ENCODE measurements at regions not wholly inside any gene's neighbourhood (a gene's known extent, or its start where the extent isn't known, plus 50 kb on each side); places are given as distances from the start of the nearest gene placed in this dataset.

DNA sequence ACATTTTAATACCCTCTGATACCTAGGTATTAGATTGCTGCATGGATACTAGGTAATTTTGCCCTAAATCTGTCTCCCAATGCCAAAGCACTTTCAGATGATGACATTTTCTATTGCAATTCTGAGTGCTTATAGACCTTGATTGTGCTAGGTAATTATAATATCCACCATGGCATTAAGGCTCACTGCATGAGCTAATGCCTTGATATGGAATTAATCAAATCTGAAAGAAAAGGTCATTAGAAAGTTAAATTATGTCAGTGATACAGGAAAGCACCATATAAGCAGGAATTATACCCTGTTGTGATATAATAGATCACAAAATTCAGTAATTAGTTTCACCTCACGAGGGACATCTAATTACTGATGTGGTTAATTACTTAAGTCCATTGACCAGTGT, 521.4 kb downstream of the DNAJB9 start:
- H3K4me3 Mint-ChIP-seq, result no peak overlapping the region
- DNase-seq (ENCODE audit: low read depth, low spot score), result no peak
- H3K27ac Mint-ChIP-seq (ENCODE audit: unreplicated experiment), result no peak overlapping the region
- no peaks in the 10 kb centered on the region for H3K4me1 Mint-ChIP-seq
- H3K27me3 Mint-ChIP-seq (ENCODE audit: low read depth), result no peaks in the 10 kb centered on the region
- H3K9me3 Mint-ChIP-seq, result peaks cover 7% of the 10 kb centered on the region
- TF ChIP-seq, protein P1, sequence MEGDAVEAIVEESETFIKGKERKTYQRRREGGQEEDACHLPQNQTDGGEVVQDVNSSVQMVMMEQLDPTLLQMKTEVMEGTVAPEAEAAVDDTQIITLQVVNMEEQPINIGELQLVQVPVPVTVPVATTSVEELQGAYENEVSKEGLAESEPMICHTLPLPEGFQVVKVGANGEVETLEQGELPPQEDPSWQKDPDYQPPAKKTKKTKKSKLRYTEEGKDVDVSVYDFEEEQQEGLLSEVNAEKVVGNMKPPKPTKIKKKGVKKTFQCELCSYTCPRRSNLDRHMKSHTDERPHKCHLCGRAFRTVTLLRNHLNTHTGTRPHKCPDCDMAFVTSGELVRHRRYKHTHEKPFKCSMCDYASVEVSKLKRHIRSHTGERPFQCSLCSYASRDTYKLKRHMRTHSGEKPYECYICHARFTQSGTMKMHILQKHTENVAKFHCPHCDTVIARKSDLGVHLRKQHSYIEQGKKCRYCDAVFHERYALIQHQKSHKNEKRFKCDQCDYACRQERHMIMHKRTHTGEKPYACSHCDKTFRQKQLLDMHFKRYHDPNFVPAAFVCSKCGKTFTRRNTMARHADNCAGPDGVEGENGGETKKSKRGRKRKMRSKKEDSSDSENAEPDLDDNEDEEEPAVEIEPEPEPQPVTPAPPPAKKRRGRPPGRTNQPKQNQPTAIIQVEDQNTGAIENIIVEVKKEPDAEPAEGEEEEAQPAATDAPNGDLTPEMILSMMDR (conservative IDR thresholded peaks at IDR 0.05), result no peak
- H3K36me3 Mint-ChIP-seq (ENCODE audit: low read depth), result no peaks in the 10 kb centered on the region

DNA sequence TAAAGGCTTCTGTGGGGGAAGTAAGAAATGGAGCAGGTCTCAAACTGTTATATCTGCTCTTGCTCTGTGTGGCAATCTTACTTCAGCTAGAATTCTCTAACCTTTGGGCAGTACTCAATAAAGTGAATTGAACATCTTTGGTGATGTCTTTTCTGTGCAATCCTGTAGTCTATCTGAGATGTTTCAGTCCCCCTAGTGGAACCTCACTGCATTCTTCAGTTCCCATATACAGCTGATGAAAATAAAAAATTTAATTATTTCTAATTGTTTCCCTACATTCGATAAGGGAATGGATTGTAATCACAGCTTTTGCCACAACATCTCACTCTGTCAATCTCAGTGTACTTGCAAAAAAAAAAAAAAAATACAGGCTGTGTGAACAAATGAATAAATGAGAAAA, 522.6 kb downstream of the DNAJB9 start:
- TF ChIP-seq, protein P1 (conservative IDR thresholded peaks at IDR 0.05), result peak; percentile 48
- Mint-ChIP-seq H3K36me3 (ENCODE audit: low read depth) (no peaks in the 10 kb centered on the region), H3K27me3 (ENCODE audit: low read depth) (no peaks in the 10 kb centered on the region), H3K4me1 (no peaks in the 10 kb centered on the region), H3K27ac (ENCODE audit: unreplicated experiment) (no peak overlapping the region), H3K9me3 (peaks cover 7% of the 10 kb centered on the region), H3K4me3 (no peak overlapping the region)
- DNase-seq (ENCODE audit: low read depth, low spot score), result no peak

DNA sequence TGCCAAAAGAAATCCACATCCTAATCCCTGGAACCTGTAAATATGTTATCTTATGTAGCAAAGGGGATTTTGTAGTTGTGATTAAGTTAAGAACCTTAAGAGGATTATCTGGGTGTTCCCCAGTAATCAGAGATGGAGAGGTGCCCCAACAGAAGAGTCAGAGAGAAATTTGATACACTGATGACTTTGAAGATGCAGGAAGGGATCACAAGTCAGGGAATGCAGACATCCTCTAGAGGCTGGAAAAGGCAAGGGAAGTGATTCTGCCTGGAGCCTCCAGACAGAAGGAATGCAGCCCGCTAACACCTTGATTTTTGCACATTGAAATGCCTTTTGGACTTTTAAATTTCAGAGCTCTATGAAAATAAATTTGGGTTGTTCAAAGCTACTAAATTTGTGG, 531.7 kb downstream of the DNAJB9 start:
- TF ChIP-seq, protein P1 (conservative IDR thresholded peaks at IDR 0.05), result no peak
- no peak overlapping the region for H3K4me3 Mint-ChIP-seq
- no peaks in the 10 kb centered on the region for H3K36me3 Mint-ChIP-seq (ENCODE audit: low read depth)
- no peak for DNase-seq (ENCODE audit: low read depth, low spot score)
- no peaks in the 10 kb centered on the region for H3K9me3 Mint-ChIP-seq
- no peak overlapping the region for H3K27ac Mint-ChIP-seq (ENCODE audit: unreplicated experiment)
- H3K27me3 Mint-ChIP-seq (ENCODE audit: low read depth), result no peaks in the 10 kb centered on the region
- H3K4me1 Mint-ChIP-seq, result no peaks in the 10 kb centered on the region

DNA sequence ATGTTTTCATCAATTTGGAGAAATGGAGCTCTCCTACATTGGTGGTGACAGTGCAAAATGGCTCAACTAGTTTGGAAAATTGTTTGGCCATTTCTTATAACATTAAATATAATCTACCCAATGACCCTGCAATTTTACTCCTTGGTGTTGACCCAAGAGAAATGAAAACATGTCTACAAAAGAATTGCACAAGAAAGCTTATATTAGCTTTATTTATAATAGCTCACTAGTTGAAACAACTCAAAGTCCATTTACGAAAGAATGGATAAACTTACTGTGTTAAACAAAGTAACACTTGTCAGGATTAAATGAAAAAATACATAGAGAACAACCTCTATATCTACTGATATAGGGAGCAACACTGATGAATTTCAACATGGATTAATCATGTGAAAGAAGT, 539.9 kb downstream of the DNAJB9 start:
- Mint-ChIP-seq H3K4me1 (no peaks in the 10 kb centered on the region), H3K9me3 (peaks cover 3% of the 10 kb centered on the region), H3K36me3 (ENCODE audit: low read depth) (no peaks in the 10 kb centered on the region), H3K27ac (ENCODE audit: unreplicated experiment) (no peak overlapping the region), H3K4me3 (no peak overlapping the region), H3K27me3 (ENCODE audit: low read depth) (no peaks in the 10 kb centered on the region)
- no peak for DNase-seq (ENCODE audit: low read depth, low spot score)
- TF ChIP-seq, protein P1 (conservative IDR thresholded peaks at IDR 0.05), result no peak

DNA sequence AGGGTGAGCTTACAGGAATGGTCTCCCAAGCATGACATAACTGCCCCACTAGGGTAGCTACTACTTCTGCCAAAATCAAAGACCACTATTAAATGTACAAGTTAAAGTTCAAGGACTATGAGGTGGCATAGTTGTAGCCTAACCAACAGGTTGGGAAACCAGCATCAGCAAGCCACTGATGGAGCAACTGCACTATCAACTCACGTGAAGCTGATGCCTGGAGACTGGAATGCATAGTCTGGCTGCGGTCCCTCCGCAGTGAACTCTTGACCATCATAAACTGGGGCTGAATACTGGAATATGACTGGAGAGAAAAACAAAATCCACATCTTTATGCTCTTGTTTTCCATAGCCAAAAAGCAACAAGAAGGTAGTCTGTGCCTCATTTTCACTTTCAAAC, 541.4 kb downstream of the DNAJB9 start:
- Mint-ChIP-seq H3K4me1 (no peaks in the 10 kb centered on the region), H3K27ac (ENCODE audit: unreplicated experiment) (peak overlapping the region; percentile 62), H3K9me3 (peaks cover 3% of the 10 kb centered on the region), H3K27me3 (ENCODE audit: low read depth) (no peaks in the 10 kb centered on the region), H3K4me3 (no peak overlapping the region), H3K36me3 (ENCODE audit: low read depth) (no peaks in the 10 kb centered on the region)
- TF ChIP-seq, protein P1 (conservative IDR thresholded peaks at IDR 0.05), result no peak
- no peak for DNase-seq (ENCODE audit: low read depth, low spot score)

All from neural crest cell (in vitro differentiated cells).